HFF-Myc (cell line): ENCODE measurements at regions not wholly inside any gene's neighbourhood (a gene's known extent, or its start where the extent isn't known, plus 50 kb on each side); places are given as distances from the start of the nearest gene placed in this dataset.
"Not testable (repeated sequence)": the region's sequence is repeated elsewhere in the genome, so short reads cannot be mapped to it uniquely, and the experiment has no call there.

Experiments
- DNase-seq: peaks from one replicate; pipeline ENCODE4 v3.0.0-alpha.2; 2011; ENCODE audit warnings: low read depth; ENCODE audit errors: extremely low read depth
- H3K4me3 ChIP-seq: replicated peaks from 2 replicates; pipeline ENCODE4 v1.5.1; 2011; ENCODE audit warnings: low read depth, mild to moderate bottlenecking, control low read depth, low read length
- TF ChIP-seq, protein P1 (sequence below): IDR thresholded peaks from 2 replicates; pipeline ENCODE4 v1.5.1; 2012; ENCODE audit warnings: mild to moderate bottlenecking, low read depth, low read length, control low read depth; ENCODE audit errors: missing control alignments

GRCh38 chr10:56472978-56473377 lies 111.9 kb upstream of the ZWINT start:
- TF ChIP-seq, protein P1, sequence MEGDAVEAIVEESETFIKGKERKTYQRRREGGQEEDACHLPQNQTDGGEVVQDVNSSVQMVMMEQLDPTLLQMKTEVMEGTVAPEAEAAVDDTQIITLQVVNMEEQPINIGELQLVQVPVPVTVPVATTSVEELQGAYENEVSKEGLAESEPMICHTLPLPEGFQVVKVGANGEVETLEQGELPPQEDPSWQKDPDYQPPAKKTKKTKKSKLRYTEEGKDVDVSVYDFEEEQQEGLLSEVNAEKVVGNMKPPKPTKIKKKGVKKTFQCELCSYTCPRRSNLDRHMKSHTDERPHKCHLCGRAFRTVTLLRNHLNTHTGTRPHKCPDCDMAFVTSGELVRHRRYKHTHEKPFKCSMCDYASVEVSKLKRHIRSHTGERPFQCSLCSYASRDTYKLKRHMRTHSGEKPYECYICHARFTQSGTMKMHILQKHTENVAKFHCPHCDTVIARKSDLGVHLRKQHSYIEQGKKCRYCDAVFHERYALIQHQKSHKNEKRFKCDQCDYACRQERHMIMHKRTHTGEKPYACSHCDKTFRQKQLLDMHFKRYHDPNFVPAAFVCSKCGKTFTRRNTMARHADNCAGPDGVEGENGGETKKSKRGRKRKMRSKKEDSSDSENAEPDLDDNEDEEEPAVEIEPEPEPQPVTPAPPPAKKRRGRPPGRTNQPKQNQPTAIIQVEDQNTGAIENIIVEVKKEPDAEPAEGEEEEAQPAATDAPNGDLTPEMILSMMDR: no peak
- DNase-seq: no peak
- H3K4me3 ChIP-seq: no peak overlapping the region

- H3K4me3 ChIP-seq: no peak overlapping the region
- TF ChIP-seq, protein P1: no peak
- DNase-seq: no peak
Observed at GRCh38 chr10:56470701-56471100, 109.6 kb upstream of the ZWINT start.

GRCh38 chr10:56469482-56469881 lies 108.4 kb upstream of the ZWINT start:
- H3K4me3 ChIP-seq: no peak overlapping the region
- DNase-seq: no peak
- TF ChIP-seq, protein P1: no peak

GRCh38 chr10:56466005-56466404 lies 104.9 kb upstream of the ZWINT start:
- TF ChIP-seq, protein P1: no peak
- H3K4me3 ChIP-seq: no peak overlapping the region
- no peak for DNase-seq

GRCh38 chr10:56449770-56450169 lies 88.7 kb upstream of the ZWINT start:
- DNase-seq: no peak
- TF ChIP-seq, protein P1: no peak
- H3K4me3 ChIP-seq: no peak overlapping the region

GRCh38 chr10:56447613-56448012 lies 86.6 kb upstream of the ZWINT start:
- not testable (repeated sequence) for DNase-seq

GRCh38 chr10:56441337-56441736 lies 80.3 kb upstream of the ZWINT start:
- DNase-seq: not testable (repeated sequence)

More at GRCh38 chr10:56447613-56448012, 86.6 kb upstream of the ZWINT start:
- not testable (repeated sequence) for H3K4me3 ChIP-seq

More at GRCh38 chr10:56441337-56441736, 80.3 kb upstream of the ZWINT start:
- H3K4me3 ChIP-seq: not testable (repeated sequence)
